Right atrium auricular region (tissue), 2 donors: ENCODE measurements at regions not wholly inside any gene's neighbourhood (a gene's known extent, or its start where the extent isn't known, plus 50 kb on each side); places are given as distances from the start of the nearest gene placed in this dataset.

Source experiments
- DNase-seq: peaks from one replicate; pipeline ENCODE4 v3.0.0-alpha.2; 2019; ENCODE audit warnings: low spot score
- H3K27ac ChIP-seq, 2 donors: fragments of 200-600 bp; sonication (generic); 1 replicate in 1 of 2; 2 replicates in 1 of 2; pipeline ENCODE4 v1.5.1; 2016 to 2019
- H3K27me3 ChIP-seq, 2 donors: fragments of 200-600 bp; sonication (generic); one replicate each; pipeline versions ENCODE4 v1.5.1 to v1.6.0; 2017 to 2019
- H3K36me3 ChIP-seq: fragments of 200-600 bp; sonication (generic); one replicate; pipeline ENCODE4 v1.5.1; 2016
- H3K4me1 ChIP-seq, 2 donors: fragments of 200-600 bp; sonication (generic); one replicate each; pipeline versions ENCODE4 v1.5.1 to v1.6.0; 2017 to 2019
- H3K4me3 ChIP-seq, 2 donors: fragments of 200-600 bp; sonication (generic); 1 replicate in 1 of 2; 2 replicates in 1 of 2; pipeline ENCODE4 v1.5.1; 2017 to 2019; ENCODE audit warnings: mild to moderate bottlenecking in 1 of 2, moderate library complexity in 1 of 2
- H3K9me3 ChIP-seq, 2 donors: fragments of 200-600 bp; sonication (generic); one replicate each; pipeline ENCODE4 v1.5.1; 2019
- TF ChIP-seq, protein P1 (sequence below), 2 donors: fragments of 200-600 bp; sonication (generic); IDR thresholded peaks; one replicate each; pipeline ENCODE4 v1.5.1; 2019; ENCODE audit warnings: antibody characterized with exemption in 2 of 2

DNA sequence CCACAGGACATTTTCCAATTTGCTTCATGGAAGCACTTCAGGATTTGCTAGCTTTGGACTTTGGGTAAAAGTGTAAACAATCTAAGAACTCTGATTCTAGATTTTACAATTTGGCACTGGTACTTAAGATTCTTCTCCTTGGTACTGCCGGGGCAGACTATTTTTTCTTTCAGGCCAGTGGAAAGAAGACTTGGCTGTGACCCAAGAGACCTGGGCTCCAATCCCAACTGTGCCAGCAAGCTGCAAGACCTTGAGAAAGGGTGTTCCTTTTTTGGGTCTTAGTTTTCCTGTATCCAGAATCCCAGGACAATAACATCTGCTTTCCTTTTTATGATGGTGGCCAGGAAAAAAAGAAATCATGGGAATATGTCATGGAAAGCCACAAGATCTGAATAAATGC lies 148.1 kb upstream of the CRY1 start:
- Histone ChIP-seq H3K36me3 (no peaks in the 10 kb centered on the region), H3K4me3 (no peak overlapping the region), H3K27ac (no peak overlapping the region), H3K27me3 (no peaks in the 10 kb centered on the region), H3K9me3 (no peaks in the 10 kb centered on the region), H3K4me1 (no peaks in the 10 kb centered on the region)
- DNase-seq, result no peak
- TF ChIP-seq, protein P1, sequence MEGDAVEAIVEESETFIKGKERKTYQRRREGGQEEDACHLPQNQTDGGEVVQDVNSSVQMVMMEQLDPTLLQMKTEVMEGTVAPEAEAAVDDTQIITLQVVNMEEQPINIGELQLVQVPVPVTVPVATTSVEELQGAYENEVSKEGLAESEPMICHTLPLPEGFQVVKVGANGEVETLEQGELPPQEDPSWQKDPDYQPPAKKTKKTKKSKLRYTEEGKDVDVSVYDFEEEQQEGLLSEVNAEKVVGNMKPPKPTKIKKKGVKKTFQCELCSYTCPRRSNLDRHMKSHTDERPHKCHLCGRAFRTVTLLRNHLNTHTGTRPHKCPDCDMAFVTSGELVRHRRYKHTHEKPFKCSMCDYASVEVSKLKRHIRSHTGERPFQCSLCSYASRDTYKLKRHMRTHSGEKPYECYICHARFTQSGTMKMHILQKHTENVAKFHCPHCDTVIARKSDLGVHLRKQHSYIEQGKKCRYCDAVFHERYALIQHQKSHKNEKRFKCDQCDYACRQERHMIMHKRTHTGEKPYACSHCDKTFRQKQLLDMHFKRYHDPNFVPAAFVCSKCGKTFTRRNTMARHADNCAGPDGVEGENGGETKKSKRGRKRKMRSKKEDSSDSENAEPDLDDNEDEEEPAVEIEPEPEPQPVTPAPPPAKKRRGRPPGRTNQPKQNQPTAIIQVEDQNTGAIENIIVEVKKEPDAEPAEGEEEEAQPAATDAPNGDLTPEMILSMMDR (IDR thresholded peaks at IDR 0.05), result no peak

DNA sequence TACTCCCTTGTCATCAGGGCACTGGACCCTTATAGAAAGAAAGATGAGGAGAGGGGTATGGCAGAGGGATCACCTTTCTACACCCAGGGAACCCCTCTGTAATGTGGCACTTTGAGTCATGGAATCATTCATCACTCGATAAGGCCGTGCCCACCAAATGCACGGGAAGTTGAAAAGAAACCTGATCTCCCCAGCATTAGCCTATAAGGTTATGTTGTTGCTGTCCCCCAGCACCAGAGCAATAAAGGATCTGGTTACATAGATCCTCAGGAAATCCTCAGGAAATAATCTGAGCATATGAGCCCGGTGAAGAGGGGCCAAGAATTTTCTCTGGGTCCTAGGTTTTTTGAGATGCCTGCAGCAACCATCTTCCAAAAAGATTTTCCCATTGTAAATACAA lies 148.8 kb upstream of the CRY1 start:
- Histone ChIP-seq H3K27me3 (no peaks in the 10 kb centered on the region), H3K4me1 (no peaks in the 10 kb centered on the region), H3K4me3 (no peak overlapping the region), H3K27ac (no peak overlapping the region), H3K36me3 (no peaks in the 10 kb centered on the region), H3K9me3 (no peaks in the 10 kb centered on the region)
- TF ChIP-seq, protein P1 (IDR thresholded peaks at IDR 0.05), result no peak
- no peak for DNase-seq

DNA sequence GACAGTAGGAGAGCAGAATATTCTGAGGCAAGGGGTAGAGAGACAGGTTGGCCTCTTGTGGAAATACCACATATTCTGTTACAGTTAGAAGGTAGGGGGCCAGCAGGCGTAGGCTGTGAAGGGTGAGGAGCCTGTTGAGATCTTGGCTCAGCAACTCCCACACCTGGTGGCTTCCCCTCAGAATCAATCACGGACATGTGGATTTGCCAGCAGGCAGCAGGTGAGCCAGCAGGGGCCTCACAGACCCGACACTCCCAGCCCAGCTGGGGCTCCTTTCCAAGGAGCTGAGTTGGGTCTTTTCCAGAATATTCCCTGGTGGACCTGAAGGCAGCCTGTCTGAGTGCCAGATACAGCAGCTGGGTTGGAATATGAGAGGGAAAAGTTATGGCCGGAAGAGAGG lies 150.0 kb upstream of the CRY1 start:
- no peak for DNase-seq
- TF ChIP-seq, protein P1 (IDR thresholded peaks at IDR 0.05), result no peak
- no peaks in the 10 kb centered on the region for H3K36me3 ChIP-seq
- no peak overlapping the region for H3K27ac ChIP-seq
- H3K27me3 ChIP-seq, result no peaks in the 10 kb centered on the region
- no peak overlapping the region for H3K4me3 ChIP-seq
- no peaks in the 10 kb centered on the region for H3K4me1 ChIP-seq
- H3K9me3 ChIP-seq, result no peaks in the 10 kb centered on the region

DNA sequence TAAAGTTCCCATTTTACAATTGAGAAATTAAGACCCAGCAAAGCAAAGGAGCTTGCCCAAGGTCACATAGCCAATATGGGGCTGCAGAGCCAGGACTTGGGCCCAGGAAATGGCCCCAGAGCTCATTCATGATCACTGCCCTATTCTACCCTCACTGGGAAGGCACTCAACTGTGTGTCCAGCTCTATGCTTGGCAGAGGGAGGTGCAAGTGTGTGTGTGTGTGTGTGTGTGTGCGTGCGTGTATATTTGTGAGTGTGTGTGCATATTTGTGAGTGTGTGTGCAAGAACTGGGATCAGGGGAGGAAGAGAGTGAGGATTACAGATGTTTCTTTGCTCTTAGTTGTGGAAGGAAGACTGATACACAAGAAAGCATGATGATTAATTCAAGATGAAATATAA lies 151.2 kb upstream of the CRY1 start:
- H3K36me3 ChIP-seq, result no peaks in the 10 kb centered on the region
- H3K27me3 ChIP-seq, result no peaks in the 10 kb centered on the region
- TF ChIP-seq, protein P1 (IDR thresholded peaks at IDR 0.05), result no peak
- H3K9me3 ChIP-seq, result no peaks in the 10 kb centered on the region
- no peak for DNase-seq
- H3K4me1 ChIP-seq, result no peaks in the 10 kb centered on the region
- H3K4me3 ChIP-seq, result no peak overlapping the region
- H3K27ac ChIP-seq, result no peak overlapping the region

DNA sequence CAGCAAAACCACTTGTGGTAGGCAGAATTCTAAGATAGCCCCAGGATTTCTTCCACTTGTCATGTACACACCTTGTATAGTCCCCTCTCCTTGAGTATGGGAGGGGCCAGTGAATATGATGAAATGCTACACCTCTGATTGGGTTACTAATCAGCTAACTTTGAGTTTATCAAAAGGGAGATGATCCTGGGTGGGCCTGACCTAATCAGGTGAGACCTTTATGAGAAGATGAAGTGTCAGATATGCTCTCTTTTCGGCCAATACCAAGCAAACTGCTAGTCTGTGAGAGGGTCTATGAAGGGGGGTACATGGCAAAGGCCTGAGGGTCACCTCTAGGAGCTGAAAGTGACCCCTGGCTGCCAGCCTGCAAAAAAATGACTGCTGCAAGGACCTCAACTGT lies 154.3 kb upstream of the CRY1 start:
- DNase-seq, result no peak

DNA sequence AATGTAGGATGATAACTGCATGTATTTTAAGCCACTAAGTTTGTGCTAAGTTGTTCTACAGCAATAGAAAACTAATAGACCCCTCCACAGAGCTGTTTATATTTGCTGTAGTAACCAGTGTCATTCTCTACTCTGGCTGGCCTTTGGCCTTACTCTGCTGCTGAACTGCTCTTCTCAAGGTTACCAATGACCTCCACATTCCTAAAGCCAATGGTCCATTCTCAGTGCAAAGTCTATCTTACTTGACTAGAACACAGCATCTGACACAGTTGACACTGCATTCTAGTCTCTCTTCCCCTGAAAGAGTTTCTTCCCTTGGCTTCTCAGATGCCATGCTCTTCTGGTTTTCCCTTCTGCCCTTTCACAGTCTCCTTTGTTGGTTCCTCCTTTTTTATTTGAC lies 154.8 kb upstream of the CRY1 start:
- Histone ChIP-seq H3K27me3 (no peaks in the 10 kb centered on the region), H3K27ac (no peak overlapping the region), H3K9me3 (no peaks in the 10 kb centered on the region), H3K4me3 (no peak overlapping the region), H3K4me1 (no peaks in the 10 kb centered on the region), H3K36me3 (no peaks in the 10 kb centered on the region)
- TF ChIP-seq, protein P1 (IDR thresholded peaks at IDR 0.05), result no peak
- no peak for DNase-seq

More for the DNA sequence above, 154.3 kb upstream of the CRY1 start:
- H3K4me3 ChIP-seq, result no peak overlapping the region
- H3K27ac ChIP-seq, result no peak overlapping the region
- H3K9me3 ChIP-seq, result no peaks in the 10 kb centered on the region
- H3K36me3 ChIP-seq, result no peaks in the 10 kb centered on the region
- TF ChIP-seq, protein P1 (IDR thresholded peaks at IDR 0.05), result no peak
- no peaks in the 10 kb centered on the region for H3K27me3 ChIP-seq
- no peaks in the 10 kb centered on the region for H3K4me1 ChIP-seq
